Panc1 (cell line): ENCODE measurements at regions not wholly inside any gene's neighbourhood (a gene's known extent, or its start where the extent isn't known, plus 50 kb on each side); places are given as distances from the start of the nearest gene placed in this dataset.

Experiments used
- POLR2AphosphoS5 ChIP-seq: IDR thresholded peaks from 2 replicates; pipeline ENCODE4 v1.6.1; 2012; ENCODE audit warnings: mild to moderate bottlenecking, low read depth, low read length, moderate library complexity
- TCF7L2 ChIP-seq: IDR thresholded peaks from 2 replicates; pipeline ENCODE4 v1.6.1; 2011; ENCODE audit warnings: mild to moderate bottlenecking, low read depth, low read length, inconsistent platforms
- TF ChIP-seq, protein P1 (sequence below): fragments of 450-650 bp; IDR thresholded peaks from 2 replicates; pipeline ENCODE4 v1.5.1; 2017; ENCODE audit warnings: mild to moderate bottlenecking

DNA sequence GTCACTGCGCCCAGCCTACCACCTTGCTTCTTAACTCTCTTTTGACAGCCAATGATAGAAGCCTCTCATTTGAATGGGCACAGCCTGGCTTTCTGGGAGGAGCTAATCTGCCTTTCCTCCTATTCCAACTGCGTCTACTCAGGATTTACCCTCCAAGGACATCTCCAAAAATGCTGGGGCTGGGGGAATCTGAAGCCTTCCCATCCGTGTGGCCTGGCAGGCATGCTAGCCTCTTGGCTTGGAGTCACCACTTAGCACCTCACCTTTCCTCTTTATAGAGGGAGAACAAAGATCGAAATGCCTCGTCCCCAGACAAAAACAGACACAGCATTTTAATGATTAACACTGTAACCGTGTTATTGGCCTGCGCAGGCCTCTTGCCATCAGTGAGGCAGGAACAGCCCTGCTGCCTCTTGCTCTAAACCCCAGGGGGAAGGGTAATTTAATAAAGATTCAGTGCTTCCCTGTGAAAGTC lies 108.2 kb upstream of the KLF4 start:
- no peak for TF ChIP-seq POLR2AphosphoS5
- no peak for TF ChIP-seq TCF7L2
- TF ChIP-seq, protein P1, sequence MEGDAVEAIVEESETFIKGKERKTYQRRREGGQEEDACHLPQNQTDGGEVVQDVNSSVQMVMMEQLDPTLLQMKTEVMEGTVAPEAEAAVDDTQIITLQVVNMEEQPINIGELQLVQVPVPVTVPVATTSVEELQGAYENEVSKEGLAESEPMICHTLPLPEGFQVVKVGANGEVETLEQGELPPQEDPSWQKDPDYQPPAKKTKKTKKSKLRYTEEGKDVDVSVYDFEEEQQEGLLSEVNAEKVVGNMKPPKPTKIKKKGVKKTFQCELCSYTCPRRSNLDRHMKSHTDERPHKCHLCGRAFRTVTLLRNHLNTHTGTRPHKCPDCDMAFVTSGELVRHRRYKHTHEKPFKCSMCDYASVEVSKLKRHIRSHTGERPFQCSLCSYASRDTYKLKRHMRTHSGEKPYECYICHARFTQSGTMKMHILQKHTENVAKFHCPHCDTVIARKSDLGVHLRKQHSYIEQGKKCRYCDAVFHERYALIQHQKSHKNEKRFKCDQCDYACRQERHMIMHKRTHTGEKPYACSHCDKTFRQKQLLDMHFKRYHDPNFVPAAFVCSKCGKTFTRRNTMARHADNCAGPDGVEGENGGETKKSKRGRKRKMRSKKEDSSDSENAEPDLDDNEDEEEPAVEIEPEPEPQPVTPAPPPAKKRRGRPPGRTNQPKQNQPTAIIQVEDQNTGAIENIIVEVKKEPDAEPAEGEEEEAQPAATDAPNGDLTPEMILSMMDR: no peak
